Body of pancreas (tissue), 4 donors: ENCODE measurements at regions not wholly inside any gene's neighbourhood (a gene's known extent, or its start where the extent isn't known, plus 50 kb on each side); places are given as distances from the start of the nearest gene placed in this dataset.

Source experiments
- ATAC-seq: fragments of 150-250 bp; one replicate; pipeline ENCODE4 v1.9.1; 2016
- DNase-seq, 4 donors: peaks; one replicate each; pipeline ENCODE4 v3.0.0-alpha.2; 2019
- H3K27ac ChIP-seq, 4 donors: fragments of 200-600 bp; sonication (generic); 1 replicate in 3 of 4; 2 replicates in 1 of 4; pipeline versions ENCODE4 v1.5.1 to v1.6.1; 2016 to 2019; ENCODE audit warnings: mild to moderate bottlenecking in 1 of 4, mixed read lengths in 1 of 4, moderate library complexity in 1 of 4
- H3K27me3 ChIP-seq, 2 donors: fragments of 200-600 bp; sonication (generic); one replicate each; pipeline ENCODE4 v1.6.0; 2016; ENCODE audit warnings: mild to moderate bottlenecking in 1 of 2
- H3K36me3 ChIP-seq, 2 donors: fragments of 200-600 bp; sonication (generic); replicated peaks in 1 of 2; 2 replicates each; pipeline ENCODE4 v1.5.1; 2016; ENCODE audit warnings: low read depth in 2 of 2; ENCODE audit not compliant: insufficient read depth in 1 of 2
- H3K4me1 ChIP-seq: fragments of 200-600 bp; sonication (generic); one replicate; pipeline ENCODE4 v1.6.0; 2016
- H3K4me3 ChIP-seq, 2 donors: fragments of 200-600 bp; sonication (generic); 1 replicate in 1 of 2; 2 replicates in 1 of 2; pipeline ENCODE4 v1.5.1; 2016 to 2019
- H3K9me3 ChIP-seq, 3 donors: fragments of 200-600 bp; sonication (generic); 1 replicate in 2 of 3; 2 replicates in 1 of 3; pipeline ENCODE4 v1.5.1; 2016
- CTCF ChIP-seq, 7 experiments: fragments of 450-650 bp in 4 of 7; fragments of 200-600 bp in 3 of 7; sonication (generic) in 3 of 7; IDR thresholded peaks; one replicate each; pipeline ENCODE4 v1.5.1; 2016 to 2019; ENCODE audit warnings: antibody characterized with exemption in 7 of 7
- POLR2A ChIP-seq, 3 donors: fragments of 450-650 bp; IDR thresholded peaks; one replicate each; pipeline ENCODE4 v1.6.1; 2016; ENCODE audit warnings: antibody characterized with exemption in 3 of 3, mild to moderate bottlenecking in 2 of 3
- WGBS, 2 donors: methylation state at CpG; one replicate each; pipeline ENCODE4 v1.1.5; 2017; 5-methylcytosine and 5-hydroxymethylcytosine counted together
- intact Hi-C: fragments of 100-400 bp; cut with DNase I; formaldehyde crosslinking; loops from one replicate; pipeline ENCODE4 v1.15.1; 2023

- H3K36me3 ChIP-seq, result no peaks in the 10 kb centered on the region
- no peaks in the 10 kb centered on the region for H3K27me3 ChIP-seq
- H3K4me3 ChIP-seq, result no peak overlapping the region
- H3K27ac ChIP-seq, result no peak overlapping the region
- ATAC-seq (no peak), DNase-seq (no peak)
- TF ChIP-seq CTCF (IDR thresholded peaks at IDR 0.05) (no peak), POLR2A (IDR thresholded peaks at IDR 0.05) (no peak)
- H3K4me1 ChIP-seq, result no peaks in the 10 kb centered on the region
- intact Hi-C loops, result no loop called here
- 81 to 82% methylated on average over 2 of the region's 2 CpGs for WGBS, 2 donors
- H3K9me3 ChIP-seq, result no peaks in the 10 kb centered on the region
Measured at GRCh38 chr9:100686420-100686819, 108.5 kb downstream of the CAVIN4 start.

GRCh38 chr9:100689635-100690034 lies 111.8 kb downstream of the CAVIN4 start:
- DNase-seq (no peak), ATAC-seq (no peak)
- no peak overlapping the region for H3K27ac ChIP-seq
- H3K27me3 ChIP-seq, result no peaks in the 10 kb centered on the region
- no peaks in the 10 kb centered on the region for H3K36me3 ChIP-seq
- no peaks in the 10 kb centered on the region for H3K4me1 ChIP-seq
- whole genome bisulfite sequencing, 2 donors, result 27 to 33% methylated on average over 3 of the region's 3 CpGs
- H3K9me3 ChIP-seq, result no peaks in the 10 kb centered on the region
- TF ChIP-seq CTCF (IDR thresholded peaks at IDR 0.05), result no peak
- TF ChIP-seq POLR2A (IDR thresholded peaks at IDR 0.05), result no peak
- intact Hi-C loops, result no loop called here
- no peak overlapping the region for H3K4me3 ChIP-seq

GRCh38 chr9:100690438-100690837 lies 112.6 kb downstream of the CAVIN4 start:
- intact Hi-C loops, result no loop called here
- no peak for DNase-seq
- Histone ChIP-seq H3K36me3 (no peaks in the 10 kb centered on the region), H3K27ac (no peak overlapping the region), H3K4me1 (no peaks in the 10 kb centered on the region), H3K27me3 (no peaks in the 10 kb centered on the region), H3K9me3 (no peaks in the 10 kb centered on the region), H3K4me3 (no peak overlapping the region)
- 72 to 90% methylated on average over 5 of the region's 5 CpGs for WGBS, 2 donors
- no peak for ATAC-seq
- TF ChIP-seq CTCF (IDR thresholded peaks at IDR 0.05), result no peak
- no peak for TF ChIP-seq POLR2A (IDR thresholded peaks at IDR 0.05)

- Histone ChIP-seq H3K27ac (no peak overlapping the region), H3K4me3 (no peak overlapping the region), H3K27me3 (no peaks in the 10 kb centered on the region), H3K9me3 (no peaks in the 10 kb centered on the region), H3K36me3 (no peaks in the 10 kb centered on the region), H3K4me1 (peaks cover 13% of the 10 kb centered on the region)
- intact Hi-C loops, result no loop called here
- DNase-seq (no peak), ATAC-seq (no peak)
- TF ChIP-seq POLR2A (IDR thresholded peaks at IDR 0.05) (no peak), CTCF (IDR thresholded peaks at IDR 0.05) (no peak)
- WGBS, 2 donors, result 86 to 87% methylated on average over 1 of the region's 1 CpG
Measured at GRCh38 chr9:100697339-100697738, 119.5 kb downstream of the CAVIN4 start.

DNA sequence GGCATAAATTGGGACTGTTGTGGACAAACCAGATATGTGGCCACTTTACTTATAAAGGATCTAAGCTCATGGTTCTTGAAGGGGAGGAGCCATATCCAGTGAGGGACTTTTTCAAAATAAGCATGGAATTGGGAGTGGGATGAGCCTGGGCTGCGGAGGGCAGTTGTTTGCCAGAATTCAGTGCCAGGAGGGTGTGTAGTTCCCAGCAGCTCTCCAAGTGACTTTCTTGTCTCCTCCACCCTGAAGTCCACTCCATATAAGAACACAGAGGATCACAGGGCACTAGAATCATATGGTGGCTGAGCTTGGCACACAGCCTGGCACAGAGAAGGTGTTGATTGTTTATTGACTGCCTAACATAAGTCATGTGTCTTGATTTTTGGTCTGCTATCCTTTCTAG lies 121.1 kb downstream of the CAVIN4 start:
- intact Hi-C loops, result no loop called here
- no peaks in the 10 kb centered on the region for H3K27me3 ChIP-seq
- H3K4me3 ChIP-seq, result no peak overlapping the region
- DNase-seq, result no peak
- ATAC-seq, result no peak
- WGBS, 2 donors, result 50 to 63% methylated on average over 1 of the region's 1 CpG
- H3K9me3 ChIP-seq, result no peaks in the 10 kb centered on the region
- H3K4me1 ChIP-seq, result peaks cover 13% of the 10 kb centered on the region
- TF ChIP-seq CTCF (IDR thresholded peaks at IDR 0.05), result no peak
- no peak for TF ChIP-seq POLR2A (IDR thresholded peaks at IDR 0.05)
- H3K36me3 ChIP-seq, result no peaks in the 10 kb centered on the region
- H3K27ac ChIP-seq, result no peak overlapping the region
